ENCODE measurements at regions not wholly inside any gene's neighbourhood (a gene's known extent, or its start where the extent isn't known, plus 50 kb on each side); places are given as distances from the start of the nearest gene placed in this dataset.

DNA sequence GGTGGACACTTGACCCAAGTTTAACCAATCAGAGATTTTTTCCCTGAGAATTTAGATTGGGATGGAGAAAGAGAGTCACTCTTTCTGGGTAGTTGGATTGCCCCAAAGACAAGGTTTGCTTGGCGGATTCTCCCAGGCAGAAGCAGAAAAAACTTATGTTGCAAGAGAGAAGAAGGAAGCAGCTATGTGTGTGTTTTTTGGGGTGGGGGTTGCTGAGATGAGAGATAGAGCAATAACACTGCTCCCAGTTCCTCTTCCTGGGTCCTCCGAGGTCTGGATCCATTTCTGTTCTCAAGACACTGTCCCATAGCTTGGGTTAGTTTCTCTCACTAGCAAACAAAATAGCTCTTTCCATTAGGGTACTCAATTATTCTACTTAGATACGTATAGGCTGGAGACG lies 222.1 kb downstream of the STIM2 start:
- H3K4me2 ChIP-seq (ENCODE audit: control insufficient read depth, insufficient read depth) = no peak overlapping the region
- H4K20me1 ChIP-seq (ENCODE audit: control insufficient read depth, insufficient read depth) = no peaks in the 10 kb centered on the region
- intact Hi-C loops (cut with micrococcal nuclease; ENCODE audit: unreplicated experiment) = no loop called here
- FAIRE-seq (no peak), ATAC-seq (no peak), DNase-seq (ENCODE audit: low read depth, low spot score) (no peak)
- H2AFZ ChIP-seq (ENCODE audit: control insufficient read depth, low read depth, low read length) = no peak overlapping the region
- SMC1A ChIA-PET (ENCODE audit: uncharacterized antibody, unreplicated experiment) = interaction anchor here (0.7 to 4.3 kb wide), 5 partner anchors 14 to 561 kb away, joined by 3 to 23 read pairs (median 3); no protein-coding TSS in a partner anchor
- H3K4me3 ChIP-seq = no peak overlapping the region
- RAD21 ChIA-PET (ENCODE audit: unreplicated experiment) = interaction anchor here (1.3 to 1.5 kb wide), 2 partner anchors 21 to 34 kb away, joined by 3 to 4 read pairs; no protein-coding TSS in a partner anchor
- peaks cover 0 to 11% of the 10 kb centered on the region in 2 experiments; a peak in 2 of 4 replicates for H3K27me3 ChIP-seq (replicated peaks in 1 of 2; ENCODE audit: control insufficient read depth in 2 of 2, insufficient read depth in 2 of 2, low read length in 1 of 2)
- TF ChIP-seq, protein P1, sequence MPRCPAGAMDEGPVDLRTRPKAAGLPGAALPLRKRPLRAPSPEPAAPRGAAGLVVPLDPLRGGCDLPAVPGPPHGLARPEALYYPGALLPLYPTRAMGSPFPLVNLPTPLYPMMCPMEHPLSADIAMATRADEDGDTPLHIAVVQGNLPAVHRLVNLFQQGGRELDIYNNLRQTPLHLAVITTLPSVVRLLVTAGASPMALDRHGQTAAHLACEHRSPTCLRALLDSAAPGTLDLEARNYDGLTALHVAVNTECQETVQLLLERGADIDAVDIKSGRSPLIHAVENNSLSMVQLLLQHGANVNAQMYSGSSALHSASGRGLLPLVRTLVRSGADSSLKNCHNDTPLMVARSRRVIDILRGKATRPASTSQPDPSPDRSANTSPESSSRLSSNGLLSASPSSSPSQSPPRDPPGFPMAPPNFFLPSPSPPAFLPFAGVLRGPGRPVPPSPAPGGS (IDR thresholded peaks at IDR 0.05; ENCODE audit: borderline replicate concordance, insufficient read depth, low read depth, low read length, poor library complexity, severe bottlenecking) = no peak
- TF ChIP-seq SPI1 (IDR thresholded peaks at IDR 0.05; ENCODE audit: borderline replicate concordance, insufficient read depth, low read depth, low read length) (peak; percentile 18; the same call in 1 of the 2 replicates), KDM1A (IDR thresholded peaks at IDR 0.05; ENCODE audit: borderline replicate concordance) (no peak), TCF3 (IDR thresholded peaks at IDR 0.05; ENCODE audit: borderline replicate concordance, insufficient read depth, low read depth, low read length) (no peak), ZNF592 (IDR thresholded peaks at IDR 0.05) (no peak)
- H3K9me3 ChIP-seq (replicated peaks; ENCODE audit: control insufficient read depth, insufficient read depth, low read length) = no peaks in the 10 kb centered on the region
- no peak overlapping the region for H3K9ac ChIP-seq (ENCODE audit: control insufficient read depth, insufficient read depth, low read length)
- no peaks in the 10 kb centered on the region for H3K4me1 ChIP-seq (ENCODE audit: control insufficient read depth, insufficient read depth, low read length)
- no peaks in the 10 kb centered on the region for H3K36me3 ChIP-seq (ENCODE audit: control insufficient read depth in 2 of 2, insufficient read depth in 2 of 2, low read length in 1 of 2)
- H3K27ac ChIP-seq (ENCODE audit: control insufficient read depth, insufficient read depth) = no peak overlapping the region
- 59% methylated on average over 4 of the region's 4 CpGs for WGBS (ENCODE audit: insufficient coverage, insufficient replicate concordance, low lambda C conversion rate, missing lambda C conversion rate)
- CTCF ChIA-PET = interaction anchor here (1.3 to 3.7 kb wide), 2 partner anchors 15 to 34 kb away, joined by 3 to 22 read pairs; no protein-coding TSS in a partner anchor
- POLR2A ChIA-PET = interaction anchor here (1.4 kb wide), 1 partner anchor 34 kb away, joined by 4 read pairs; no protein-coding TSS in a partner anchor
- in situ Hi-C loops (cut with MboI) = no loop called here
- H3K79me2 ChIP-seq (ENCODE audit: control insufficient read depth, insufficient read depth, low read length) = no peaks in the 10 kb centered on the region
- BruUV-seq (replicated peaks) = no TSS peak

Data from GM12878 (cell line).